ENCODE measurements at regions not wholly inside any gene's neighbourhood (a gene's known extent, or its start where the extent isn't known, plus 50 kb on each side); places are given as distances from the start of the nearest gene placed in this dataset.

DNA sequence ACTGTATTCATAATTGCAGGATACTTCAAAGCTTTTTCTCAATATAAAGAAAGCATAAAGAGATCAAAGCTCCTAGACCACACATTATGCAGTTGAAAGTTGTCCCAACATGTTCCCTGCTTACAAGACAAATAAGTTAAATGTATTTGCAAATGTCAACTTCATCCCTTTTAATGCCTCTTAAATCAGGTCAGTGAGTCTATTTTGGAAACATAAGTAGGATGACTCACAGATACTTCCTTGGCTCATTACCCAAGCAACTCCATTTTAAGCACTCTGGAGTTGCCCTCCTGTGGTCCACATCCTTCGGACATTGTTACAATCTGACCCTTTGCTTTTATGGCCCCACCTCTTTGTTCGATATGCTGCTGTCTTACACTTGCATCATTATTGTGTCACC, 162.0 kb downstream of the FAXC start:
- H3K27ac ChIP-seq: no peak overlapping the region
- no peaks in the 10 kb centered on the region for H3K9me3 ChIP-seq
- H3K4me3 ChIP-seq (ENCODE audit: low read depth in 1 of 2, low read length in 1 of 2): no peak overlapping the region
- no peaks in the 10 kb centered on the region for H3K27me3 ChIP-seq
- TF ChIP-seq, protein P1, sequence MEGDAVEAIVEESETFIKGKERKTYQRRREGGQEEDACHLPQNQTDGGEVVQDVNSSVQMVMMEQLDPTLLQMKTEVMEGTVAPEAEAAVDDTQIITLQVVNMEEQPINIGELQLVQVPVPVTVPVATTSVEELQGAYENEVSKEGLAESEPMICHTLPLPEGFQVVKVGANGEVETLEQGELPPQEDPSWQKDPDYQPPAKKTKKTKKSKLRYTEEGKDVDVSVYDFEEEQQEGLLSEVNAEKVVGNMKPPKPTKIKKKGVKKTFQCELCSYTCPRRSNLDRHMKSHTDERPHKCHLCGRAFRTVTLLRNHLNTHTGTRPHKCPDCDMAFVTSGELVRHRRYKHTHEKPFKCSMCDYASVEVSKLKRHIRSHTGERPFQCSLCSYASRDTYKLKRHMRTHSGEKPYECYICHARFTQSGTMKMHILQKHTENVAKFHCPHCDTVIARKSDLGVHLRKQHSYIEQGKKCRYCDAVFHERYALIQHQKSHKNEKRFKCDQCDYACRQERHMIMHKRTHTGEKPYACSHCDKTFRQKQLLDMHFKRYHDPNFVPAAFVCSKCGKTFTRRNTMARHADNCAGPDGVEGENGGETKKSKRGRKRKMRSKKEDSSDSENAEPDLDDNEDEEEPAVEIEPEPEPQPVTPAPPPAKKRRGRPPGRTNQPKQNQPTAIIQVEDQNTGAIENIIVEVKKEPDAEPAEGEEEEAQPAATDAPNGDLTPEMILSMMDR (IDR thresholded peaks at IDR 0.05): no peak
- peaks cover 0 to 10% of the 10 kb centered on the region in 2 experiments for H3K4me1 ChIP-seq (ENCODE audit: control insufficient read depth in 1 of 2, insufficient read depth in 1 of 2, low read depth in 1 of 2, low read length in 1 of 2)
- no peaks in the 10 kb centered on the region for H3K36me3 ChIP-seq

DNA sequence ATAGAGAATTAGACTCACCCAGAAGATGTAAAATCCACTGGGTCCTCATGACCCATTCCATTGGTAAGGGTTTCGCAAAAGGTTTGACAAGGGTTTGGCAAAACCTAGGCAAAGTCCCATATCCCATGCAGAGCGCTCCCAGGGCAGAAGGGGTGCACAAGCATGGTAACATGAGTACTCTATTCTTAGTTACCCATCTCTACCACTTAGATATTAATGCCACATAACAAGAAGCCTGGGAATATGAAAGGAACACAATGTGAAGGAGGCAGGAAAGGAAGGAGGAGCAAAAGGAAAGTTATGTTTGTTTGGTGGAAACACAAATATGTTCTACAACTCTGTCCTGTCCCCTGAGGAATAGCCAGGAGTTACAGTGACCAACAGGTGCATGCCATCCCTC, 163.1 kb downstream of the FAXC start:
- H3K36me3 ChIP-seq: no peaks in the 10 kb centered on the region
- no peaks in the 10 kb centered on the region for H3K9me3 ChIP-seq
- H3K4me1 ChIP-seq (ENCODE audit: control insufficient read depth in 1 of 2, insufficient read depth in 1 of 2, low read depth in 1 of 2, low read length in 1 of 2): peaks cover 0 to 10% of the 10 kb centered on the region in 2 experiments
- H3K27me3 ChIP-seq: no peaks in the 10 kb centered on the region
- H3K27ac ChIP-seq: no peak overlapping the region
- TF ChIP-seq, protein P1 (IDR thresholded peaks at IDR 0.05): no peak
- H3K4me3 ChIP-seq (ENCODE audit: low read depth in 1 of 2, low read length in 1 of 2): no peak overlapping the region

DNA sequence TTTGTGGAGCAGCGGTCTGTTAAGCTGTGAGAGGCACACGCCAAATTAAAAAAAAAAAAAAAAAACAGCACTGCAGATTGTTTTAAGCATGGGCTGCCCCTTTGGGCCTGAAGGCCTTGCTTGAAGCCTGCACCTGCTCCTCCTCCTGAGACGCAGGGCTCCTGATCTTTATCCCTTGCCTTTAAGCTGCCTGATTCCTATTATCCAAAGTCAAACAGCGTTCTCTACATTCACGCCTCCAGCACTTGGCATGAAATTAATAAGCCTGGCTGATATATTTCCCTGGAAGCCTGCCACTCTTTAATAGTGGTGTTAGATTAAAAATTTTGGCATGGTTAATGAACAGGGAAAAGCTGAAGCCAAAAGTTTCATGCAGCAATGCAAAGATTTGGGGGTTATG, 163.9 kb downstream of the FAXC start:
- no peaks in the 10 kb centered on the region for H3K36me3 ChIP-seq
- no peak overlapping the region for H3K27ac ChIP-seq
- no peak overlapping the region for H3K4me3 ChIP-seq (ENCODE audit: low read depth in 1 of 2, low read length in 1 of 2)
- H3K27me3 ChIP-seq: no peaks in the 10 kb centered on the region
- TF ChIP-seq, protein P1 (IDR thresholded peaks at IDR 0.05): no peak
- H3K4me1 ChIP-seq (ENCODE audit: control insufficient read depth in 1 of 2, insufficient read depth in 1 of 2, low read depth in 1 of 2, low read length in 1 of 2): peaks cover 0 to 10% of the 10 kb centered on the region in 2 experiments
- no peaks in the 10 kb centered on the region for H3K9me3 ChIP-seq

DNA sequence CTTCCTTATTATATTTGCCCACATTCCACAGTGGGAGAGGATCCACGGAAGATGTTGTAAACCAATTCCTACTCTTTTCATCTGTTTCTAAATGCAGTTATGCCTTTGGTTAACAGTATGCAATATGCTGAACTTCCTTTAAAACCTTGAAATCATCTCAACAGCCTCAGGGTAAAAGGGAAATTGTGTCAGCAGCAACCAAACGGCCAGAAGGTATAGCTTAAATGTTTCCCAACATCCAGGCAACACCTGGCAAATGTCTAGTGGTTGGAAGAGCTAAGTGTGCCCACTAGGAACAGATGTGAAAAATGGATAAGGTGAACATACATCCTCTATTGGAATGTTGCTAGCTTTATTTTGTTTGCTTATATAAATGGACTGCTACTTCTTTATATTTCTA, 164.8 kb downstream of the FAXC start:
- H3K4me1 ChIP-seq (ENCODE audit: control insufficient read depth in 1 of 2, insufficient read depth in 1 of 2, low read depth in 1 of 2, low read length in 1 of 2): peaks cover 0 to 10% of the 10 kb centered on the region in 2 experiments
- no peak overlapping the region for H3K27ac ChIP-seq
- H3K27me3 ChIP-seq: no peaks in the 10 kb centered on the region
- H3K4me3 ChIP-seq (ENCODE audit: low read depth in 1 of 2, low read length in 1 of 2): no peak overlapping the region
- H3K36me3 ChIP-seq: no peaks in the 10 kb centered on the region
- no peaks in the 10 kb centered on the region for H3K9me3 ChIP-seq
- TF ChIP-seq, protein P1 (IDR thresholded peaks at IDR 0.05): no peak

DNA sequence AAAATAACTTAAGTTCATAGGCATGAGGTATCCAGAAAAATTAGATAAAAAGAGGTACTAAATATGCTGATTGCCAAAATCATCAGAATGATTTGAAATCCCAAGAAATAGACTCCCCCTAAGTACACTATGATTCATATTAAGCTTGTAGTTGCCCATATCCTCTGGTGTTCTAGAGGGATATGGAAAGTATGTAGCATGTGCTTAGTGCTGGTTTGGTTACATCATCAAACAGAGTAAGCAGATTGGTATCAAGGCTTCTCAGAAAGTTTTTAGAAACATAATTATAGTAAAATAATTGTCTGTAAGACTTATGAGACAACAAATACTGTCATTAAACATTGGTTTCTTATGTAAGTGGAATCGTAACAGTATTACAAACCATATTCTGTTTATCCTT, 166.4 kb downstream of the FAXC start:
- TF ChIP-seq, protein P1 (IDR thresholded peaks at IDR 0.05): no peak
- no peak overlapping the region for H3K27ac ChIP-seq
- H3K4me3 ChIP-seq (ENCODE audit: low read depth in 1 of 2, low read length in 1 of 2): no peak overlapping the region
- no peaks in the 10 kb centered on the region for H3K36me3 ChIP-seq
- H3K27me3 ChIP-seq: no peaks in the 10 kb centered on the region
- H3K9me3 ChIP-seq: no peaks in the 10 kb centered on the region
- H3K4me1 ChIP-seq (ENCODE audit: control insufficient read depth in 1 of 2, insufficient read depth in 1 of 2, low read depth in 1 of 2, low read length in 1 of 2): peaks cover 0 to 10% of the 10 kb centered on the region in 2 experiments

DNA sequence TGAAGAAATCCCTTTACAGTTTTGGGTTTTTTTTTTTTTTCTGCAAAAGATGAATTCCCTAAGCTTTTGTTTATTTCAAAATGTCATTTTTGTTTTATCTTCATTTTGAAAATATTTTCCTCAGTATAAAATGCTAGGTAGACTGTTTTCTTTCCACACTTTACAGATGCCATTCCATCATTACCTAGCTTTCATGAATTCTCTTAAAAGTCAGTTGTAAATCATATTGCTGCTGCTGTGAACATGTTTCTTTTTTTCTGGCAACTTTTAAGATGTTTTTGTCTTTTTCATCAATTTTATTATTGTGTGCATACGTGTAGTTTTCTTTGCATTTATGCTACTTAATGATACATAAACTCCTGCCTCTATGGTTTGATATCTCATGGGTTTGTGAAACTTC, 168.3 kb downstream of the FAXC start:
- Histone ChIP-seq H3K36me3 (no peaks in the 10 kb centered on the region), H3K27me3 (no peaks in the 10 kb centered on the region), H3K4me3 (ENCODE audit: low read depth in 1 of 2, low read length in 1 of 2) (no peak overlapping the region), H3K9me3 (no peaks in the 10 kb centered on the region), H3K27ac (no peak overlapping the region), H3K4me1 (ENCODE audit: control insufficient read depth in 1 of 2, insufficient read depth in 1 of 2, low read depth in 1 of 2, low read length in 1 of 2) (peaks cover 0 to 10% of the 10 kb centered on the region in 2 experiments)
- TF ChIP-seq, protein P1 (IDR thresholded peaks at IDR 0.05): no peak

All from neutrophil (primary cell).